ENCODE measurements at regions not wholly inside any gene's neighbourhood (a gene's known extent, or its start where the extent isn't known, plus 50 kb on each side); places are given as distances from the start of the nearest gene placed in this dataset.

DNA sequence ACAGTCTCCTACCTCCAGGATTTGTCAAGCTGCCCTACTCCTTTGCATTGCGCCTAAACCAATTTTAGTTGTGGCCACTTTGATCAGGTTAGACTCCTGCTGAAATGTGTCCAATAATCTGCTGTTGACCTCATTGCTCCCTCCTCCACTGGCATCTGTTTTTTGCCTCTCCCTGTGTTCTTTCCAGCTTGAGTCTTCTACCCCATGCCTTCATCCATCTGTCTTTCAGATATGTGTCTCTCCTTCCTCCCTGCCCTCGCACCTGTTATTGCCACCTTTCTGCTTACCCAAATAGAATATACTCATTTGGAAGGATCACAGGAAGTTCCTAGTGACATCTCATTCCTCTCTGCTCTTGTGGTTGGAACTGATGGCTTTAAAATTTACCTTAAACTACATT is 366.6 kb upstream of the CLNK start:
- DNase-seq (ENCODE audit: low read depth in 6 of 9, low spot score in 9 of 9): peak in 2 of 9 donors; percentile 14 to 38
- WGBS: 80% methylated on average over 2 of the region's 2 CpGs
- no peaks in the 10 kb centered on the region for H3K36me3 ChIP-seq (ENCODE audit: control insufficient read depth in 2 of 2, insufficient read depth in 2 of 2, low read length in 1 of 2)
- H3K4me3 ChIP-seq (ENCODE audit: low read length in 2 of 2): no peak overlapping the region
- H3K4me1 ChIP-seq (ENCODE audit: control insufficient read depth in 2 of 2, insufficient read depth in 2 of 2, low read length in 2 of 2): peaks cover 5 to 8% of the 10 kb centered on the region in 2 donors
- no peaks in the 10 kb centered on the region for H3K9me3 ChIP-seq (ENCODE audit: control insufficient read depth in 2 of 2, insufficient read depth in 1 of 2, low read length in 1 of 2)
- no peak overlapping the region for H3K27ac ChIP-seq (ENCODE audit: low read depth in 1 of 2, low read length in 1 of 2)
- no peaks in the 10 kb centered on the region for H3K27me3 ChIP-seq (ENCODE audit: control insufficient read depth in 2 of 2, insufficient read depth in 1 of 2, low read length in 1 of 2)

DNA sequence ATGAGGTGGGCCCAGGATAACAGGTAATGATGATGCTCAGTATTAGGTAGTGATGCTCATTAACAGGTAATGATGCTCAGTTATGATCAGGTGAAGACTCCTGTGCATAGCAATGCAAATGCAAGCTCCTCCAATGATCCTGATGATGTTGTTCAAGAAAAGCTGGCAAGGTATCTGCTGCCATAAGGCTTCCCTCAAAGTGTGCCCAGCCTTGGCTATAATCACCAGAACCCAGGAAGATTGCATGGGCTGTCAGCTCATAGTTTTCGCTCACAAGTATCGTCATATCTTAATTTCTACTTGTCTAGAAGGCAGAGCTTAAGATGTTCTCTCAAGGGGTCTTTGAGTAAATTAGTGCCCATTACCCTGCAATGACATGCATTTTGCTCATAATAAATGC is 366.2 kb upstream of the CLNK start:
- no peak overlapping the region for H3K27ac ChIP-seq (ENCODE audit: low read depth in 1 of 2, low read length in 1 of 2)
- peaks cover 5 to 8% of the 10 kb centered on the region in 2 donors for H3K4me1 ChIP-seq (ENCODE audit: control insufficient read depth in 2 of 2, insufficient read depth in 2 of 2, low read length in 2 of 2)
- DNase-seq (ENCODE audit: low read depth in 6 of 9, low spot score in 9 of 9): no peak
- H3K27me3 ChIP-seq (ENCODE audit: control insufficient read depth in 2 of 2, insufficient read depth in 1 of 2, low read length in 1 of 2): no peaks in the 10 kb centered on the region
- over 99% methylated on average over 2 of the region's 2 CpGs for WGBS
- no peaks in the 10 kb centered on the region for H3K36me3 ChIP-seq (ENCODE audit: control insufficient read depth in 2 of 2, insufficient read depth in 2 of 2, low read length in 1 of 2)
- H3K4me3 ChIP-seq (ENCODE audit: low read length in 2 of 2): no peak overlapping the region
- H3K9me3 ChIP-seq (ENCODE audit: control insufficient read depth in 2 of 2, insufficient read depth in 1 of 2, low read length in 1 of 2): no peaks in the 10 kb centered on the region

DNA sequence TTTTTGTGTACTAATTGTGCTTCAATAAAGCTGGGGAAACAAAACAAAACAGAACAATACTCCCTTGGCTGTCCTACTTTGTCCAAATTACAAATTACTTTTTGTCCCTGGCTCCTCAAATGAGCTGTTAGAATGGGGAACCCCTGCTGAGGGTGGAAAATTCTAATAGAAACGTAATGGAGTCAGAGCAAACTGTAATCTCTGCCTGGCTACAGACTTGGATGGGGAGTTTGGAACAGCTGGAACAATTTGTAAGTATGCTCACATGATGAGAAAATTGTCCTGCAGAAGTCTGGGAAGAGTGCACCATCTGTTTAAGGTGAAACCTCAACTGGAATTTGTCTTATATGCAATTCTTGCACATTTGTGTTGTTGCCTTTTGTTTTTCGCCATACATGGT is 364.4 kb upstream of the CLNK start:
- H3K4me1 ChIP-seq (ENCODE audit: control insufficient read depth in 2 of 2, insufficient read depth in 2 of 2, low read length in 2 of 2): peaks cover 5 to 8% of the 10 kb centered on the region in 2 donors
- H3K36me3 ChIP-seq (ENCODE audit: control insufficient read depth in 2 of 2, insufficient read depth in 2 of 2, low read length in 1 of 2): no peaks in the 10 kb centered on the region
- DNase-seq (ENCODE audit: low read depth in 6 of 9, low spot score in 9 of 9): no peak
- 98% methylated on average over 2 of the region's 2 CpGs for whole genome bisulfite sequencing
- no peak overlapping the region for H3K4me3 ChIP-seq (ENCODE audit: low read length in 2 of 2)
- H3K27ac ChIP-seq (ENCODE audit: low read depth in 1 of 2, low read length in 1 of 2): no peak overlapping the region
- H3K9me3 ChIP-seq (ENCODE audit: control insufficient read depth in 2 of 2, insufficient read depth in 1 of 2, low read length in 1 of 2): no peaks in the 10 kb centered on the region
- no peaks in the 10 kb centered on the region for H3K27me3 ChIP-seq (ENCODE audit: control insufficient read depth in 2 of 2, insufficient read depth in 1 of 2, low read length in 1 of 2)

DNA sequence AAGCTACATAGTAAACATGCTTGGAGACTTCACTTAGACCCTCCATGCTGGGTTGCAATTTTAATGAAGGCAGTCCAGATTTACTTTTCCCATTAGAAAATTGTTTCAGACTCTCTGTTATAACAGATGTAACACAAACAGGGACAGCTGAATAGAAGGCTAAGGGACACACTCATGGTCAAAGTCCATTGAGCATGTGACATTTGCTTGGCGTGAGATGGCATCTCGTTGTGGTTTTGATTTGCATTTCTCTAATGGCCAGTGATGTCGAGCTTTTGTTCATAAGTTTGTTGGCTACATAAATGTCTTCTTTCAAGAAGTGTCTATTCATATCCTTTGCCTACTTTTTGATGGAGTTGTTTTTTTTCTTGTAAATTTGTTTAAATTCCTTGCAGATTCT is 358.2 kb upstream of the CLNK start:
- no peaks in the 10 kb centered on the region for H3K9me3 ChIP-seq (ENCODE audit: control insufficient read depth in 2 of 2, insufficient read depth in 1 of 2, low read length in 1 of 2)
- WGBS: 97% methylated on average over 3 of the region's 3 CpGs
- H3K36me3 ChIP-seq (ENCODE audit: control insufficient read depth in 2 of 2, insufficient read depth in 2 of 2, low read length in 1 of 2): no peaks in the 10 kb centered on the region
- no peak overlapping the region for H3K4me3 ChIP-seq (ENCODE audit: low read length in 2 of 2)
- peaks cover 0 to 5% of the 10 kb centered on the region in 2 donors for H3K4me1 ChIP-seq (ENCODE audit: control insufficient read depth in 2 of 2, insufficient read depth in 2 of 2, low read length in 2 of 2)
- no peaks in the 10 kb centered on the region for H3K27me3 ChIP-seq (ENCODE audit: control insufficient read depth in 2 of 2, insufficient read depth in 1 of 2, low read length in 1 of 2)
- H3K27ac ChIP-seq (ENCODE audit: low read depth in 1 of 2, low read length in 1 of 2): no peak overlapping the region
- DNase-seq (ENCODE audit: low read depth in 6 of 9, low spot score in 9 of 9): no peak

DNA sequence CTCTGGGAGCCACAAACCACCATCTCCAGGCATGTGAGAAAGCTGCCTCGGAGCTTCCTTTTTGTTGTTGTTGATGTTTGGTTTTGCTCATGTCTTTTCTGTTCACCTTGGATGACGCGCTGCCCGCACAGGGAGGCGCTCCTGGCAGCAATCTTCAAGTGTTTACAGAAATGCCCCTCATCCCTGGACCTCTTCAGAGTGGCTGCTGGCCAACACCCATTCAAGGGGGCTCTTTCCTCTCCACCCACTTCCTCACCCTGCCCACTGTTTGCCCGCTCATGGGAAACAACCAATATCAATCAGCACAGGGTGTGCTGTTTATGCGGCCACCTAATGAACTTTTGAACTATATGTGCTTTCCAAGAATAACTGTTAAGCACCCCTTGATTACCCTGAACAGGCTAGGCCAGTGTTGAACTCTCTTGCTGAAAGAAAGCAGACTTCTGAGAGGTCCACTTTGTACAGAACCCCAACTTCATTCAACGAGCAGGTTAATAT is 355.1 kb upstream of the CLNK start:
- no peaks in the 10 kb centered on the region for H3K9me3 ChIP-seq (ENCODE audit: control insufficient read depth in 2 of 2, insufficient read depth in 1 of 2, low read length in 1 of 2)
- H3K27me3 ChIP-seq (ENCODE audit: control insufficient read depth in 2 of 2, insufficient read depth in 1 of 2, low read length in 1 of 2): no peaks in the 10 kb centered on the region
- WGBS: 86% methylated on average over 8 of the region's 8 CpGs
- peak in 3 of 9 donors; percentile 7 to 46 (median 10) for DNase-seq (ENCODE audit: low read depth in 6 of 9, low spot score in 9 of 9)
- H3K4me1 ChIP-seq (ENCODE audit: control insufficient read depth in 2 of 2, insufficient read depth in 2 of 2, low read length in 2 of 2): peaks cover 0 to 5% of the 10 kb centered on the region in 2 donors
- H3K36me3 ChIP-seq (ENCODE audit: control insufficient read depth in 2 of 2, insufficient read depth in 2 of 2, low read length in 1 of 2): no peaks in the 10 kb centered on the region
- no peak overlapping the region for H3K27ac ChIP-seq (ENCODE audit: low read depth in 1 of 2, low read length in 1 of 2)
- H3K4me3 ChIP-seq (ENCODE audit: low read length in 2 of 2): no peak overlapping the region

DNA sequence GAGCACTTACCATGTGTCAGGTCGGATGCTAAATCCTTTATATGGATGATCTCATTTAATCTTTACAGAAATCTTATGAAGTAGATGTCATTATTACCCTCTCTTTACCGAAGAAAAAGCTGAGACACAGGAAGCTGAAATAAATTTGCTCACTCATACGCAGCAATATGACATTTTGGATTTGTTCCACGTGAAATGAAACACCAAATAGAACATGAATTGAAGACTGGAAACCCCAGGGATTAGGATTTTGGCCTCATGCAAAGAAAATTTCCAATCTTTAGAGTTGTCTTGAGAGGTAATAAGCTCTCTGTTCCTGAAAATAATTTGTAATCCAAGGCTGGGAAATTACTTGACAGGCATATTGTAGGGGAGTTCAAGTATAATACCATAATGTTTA is 354.4 kb upstream of the CLNK start:
- Histone ChIP-seq H3K4me3 (ENCODE audit: low read length in 2 of 2) (no peak overlapping the region), H3K27me3 (ENCODE audit: control insufficient read depth in 2 of 2, insufficient read depth in 1 of 2, low read length in 1 of 2) (no peaks in the 10 kb centered on the region), H3K27ac (ENCODE audit: low read depth in 1 of 2, low read length in 1 of 2) (no peak overlapping the region), H3K4me1 (ENCODE audit: control insufficient read depth in 2 of 2, insufficient read depth in 2 of 2, low read length in 2 of 2) (peaks cover 0 to 5% of the 10 kb centered on the region in 2 donors), H3K9me3 (ENCODE audit: control insufficient read depth in 2 of 2, insufficient read depth in 1 of 2, low read length in 1 of 2) (no peaks in the 10 kb centered on the region), H3K36me3 (ENCODE audit: control insufficient read depth in 2 of 2, insufficient read depth in 2 of 2, low read length in 1 of 2) (no peaks in the 10 kb centered on the region)
- DNase-seq (ENCODE audit: low read depth in 6 of 9, low spot score in 9 of 9): no peak
- WGBS: 65% methylated on average over 4 of the region's 4 CpGs

DNA sequence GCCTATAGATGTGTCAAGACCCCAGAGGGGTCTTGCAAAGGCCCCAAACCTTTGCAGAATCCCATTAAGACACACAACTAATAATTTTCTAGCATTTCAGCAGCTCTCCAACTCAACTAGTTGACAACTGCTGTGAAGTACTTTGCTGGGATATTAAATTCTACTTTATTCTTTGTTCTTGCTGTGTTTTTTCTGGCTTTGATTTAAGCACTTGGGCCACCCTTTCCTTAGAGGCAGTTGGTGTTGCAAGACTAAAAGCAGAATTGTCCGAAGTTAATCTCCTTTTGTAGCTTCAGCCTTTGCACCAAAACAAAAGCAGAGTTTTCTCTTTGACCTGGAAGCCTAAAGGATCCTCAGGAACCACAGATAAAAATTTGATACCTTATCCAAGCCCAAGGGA is 353.1 kb upstream of the CLNK start:
- peaks cover 0 to 5% of the 10 kb centered on the region in 2 donors for H3K4me1 ChIP-seq (ENCODE audit: control insufficient read depth in 2 of 2, insufficient read depth in 2 of 2, low read length in 2 of 2)
- H3K27ac ChIP-seq (ENCODE audit: low read depth in 1 of 2, low read length in 1 of 2): no peak overlapping the region
- DNase-seq (ENCODE audit: low read depth in 6 of 9, low spot score in 9 of 9): no peak
- no peaks in the 10 kb centered on the region for H3K27me3 ChIP-seq (ENCODE audit: control insufficient read depth in 2 of 2, insufficient read depth in 1 of 2, low read length in 1 of 2)
- H3K9me3 ChIP-seq (ENCODE audit: control insufficient read depth in 2 of 2, insufficient read depth in 1 of 2, low read length in 1 of 2): no peaks in the 10 kb centered on the region
- 100% methylated on average over 1 of the region's 1 CpG for WGBS
- no peak overlapping the region for H3K4me3 ChIP-seq (ENCODE audit: low read length in 2 of 2)
- H3K36me3 ChIP-seq (ENCODE audit: control insufficient read depth in 2 of 2, insufficient read depth in 2 of 2, low read length in 1 of 2): no peaks in the 10 kb centered on the region

DNA sequence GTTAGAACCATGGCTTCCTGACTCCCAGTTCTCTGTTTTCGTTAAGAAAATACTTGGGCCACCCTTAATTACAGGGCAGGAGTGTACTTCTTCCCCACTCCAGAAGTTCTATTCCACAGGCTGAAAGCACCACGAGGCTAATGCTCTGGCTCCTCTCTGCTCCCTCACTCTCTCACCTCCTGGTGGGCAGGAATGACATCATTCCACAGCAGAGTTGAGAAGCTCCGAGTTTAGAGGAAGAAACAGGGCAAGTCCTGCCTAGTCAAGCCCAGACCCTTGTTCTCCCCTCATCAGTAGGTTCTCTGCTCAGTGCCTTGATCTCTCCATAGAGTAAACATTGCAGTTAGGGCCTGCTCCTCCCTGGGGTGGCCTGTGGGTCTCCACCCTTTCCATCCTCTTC is 343.8 kb upstream of the CLNK start:
- Histone ChIP-seq H3K27me3 (ENCODE audit: control insufficient read depth in 2 of 2, insufficient read depth in 1 of 2, low read length in 1 of 2) (no peaks in the 10 kb centered on the region), H3K9me3 (ENCODE audit: control insufficient read depth in 2 of 2, insufficient read depth in 1 of 2, low read length in 1 of 2) (no peaks in the 10 kb centered on the region), H3K4me3 (ENCODE audit: low read length in 2 of 2) (no peak overlapping the region), H3K27ac (ENCODE audit: low read depth in 1 of 2, low read length in 1 of 2) (no peak overlapping the region), H3K36me3 (ENCODE audit: control insufficient read depth in 2 of 2, insufficient read depth in 2 of 2, low read length in 1 of 2) (no peaks in the 10 kb centered on the region), H3K4me1 (ENCODE audit: control insufficient read depth in 2 of 2, insufficient read depth in 2 of 2, low read length in 2 of 2) (no peaks in the 10 kb centered on the region)
- DNase-seq (ENCODE audit: low read depth in 6 of 9, low spot score in 9 of 9): no peak
- WGBS: 92% methylated on average over 3 of the region's 3 CpGs

DNA sequence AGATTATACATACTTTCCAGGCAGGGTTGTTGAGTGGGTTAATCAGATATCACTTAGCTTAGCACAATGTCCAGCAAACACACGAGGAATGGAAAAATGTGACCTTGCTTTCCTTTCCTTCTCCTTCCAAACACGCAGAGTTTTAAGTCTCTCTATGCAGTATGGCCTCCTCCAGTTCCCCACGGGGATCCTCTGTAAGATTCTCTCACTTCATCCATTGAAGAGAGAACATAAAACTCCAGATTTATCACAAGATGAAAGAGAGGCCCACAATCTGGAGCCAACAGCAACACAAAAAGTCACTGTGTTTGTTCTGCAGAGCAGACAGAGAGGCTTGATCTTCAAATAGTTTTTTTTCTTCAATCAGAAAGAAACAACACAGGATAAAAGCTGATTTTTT is 336.8 kb upstream of the CLNK start:
- H3K4me1 ChIP-seq (ENCODE audit: control insufficient read depth in 2 of 2, insufficient read depth in 2 of 2, low read length in 2 of 2): peaks cover 0 to 8% of the 10 kb centered on the region in 2 donors
- no peaks in the 10 kb centered on the region for H3K27me3 ChIP-seq (ENCODE audit: control insufficient read depth in 2 of 2, insufficient read depth in 1 of 2, low read length in 1 of 2)
- H3K27ac ChIP-seq (ENCODE audit: low read depth in 1 of 2, low read length in 1 of 2): no peak overlapping the region
- no peak for DNase-seq (ENCODE audit: low read depth in 6 of 9, low spot score in 9 of 9)
- H3K9me3 ChIP-seq (ENCODE audit: control insufficient read depth in 2 of 2, insufficient read depth in 1 of 2, low read length in 1 of 2): no peaks in the 10 kb centered on the region
- H3K4me3 ChIP-seq (ENCODE audit: low read length in 2 of 2): no peak overlapping the region
- H3K36me3 ChIP-seq (ENCODE audit: control insufficient read depth in 2 of 2, insufficient read depth in 2 of 2, low read length in 1 of 2): no peaks in the 10 kb centered on the region
- WGBS: 85% methylated on average over 3 of the region's 3 CpGs

All from thymus (tissue), 11 donors.